Activated T-cell treated with anti-CD3 and anti-CD28 coated beads, Interleukin-2, amount 50 U/mL, for 72 hours (primary cell): ENCODE measurements at regions not wholly inside any gene's neighbourhood (a gene's known extent, or its start where the extent isn't known, plus 50 kb on each side); places are given as distances from the start of the nearest gene placed in this dataset.

Experiments
- ATAC-seq, 2 donors: fragments of 150-1000 bp; cut with Tn5 transposase; replicated peaks in 1 of 2; 2 replicates each; pipeline ENCODE4 v1.10.0; 2021; ENCODE audit warnings: moderate library complexity in 2 of 2, mild to moderate bottlenecking in 1 of 2
- DNase-seq, 2 donors: peaks; one replicate each; pipeline ENCODE4 v3.0.0; 2021 to 2022; ENCODE audit warnings: mixed read lengths in 1 of 2
- H3K27ac Mint-ChIP-seq: one replicate; pipeline ENCODE4 v1.8.0; 2022; ENCODE audit warnings: mild to moderate bottlenecking, moderate library complexity, mixed read lengths
- H3K27me3 Mint-ChIP-seq: one replicate; pipeline ENCODE4 v1.8.0; 2022; ENCODE audit warnings: low read depth, mixed read lengths
- H3K36me3 Mint-ChIP-seq, 2 donors: one replicate each; pipeline ENCODE4 v1.8.0; 2022; ENCODE audit warnings: mixed read lengths in 2 of 2, mild to moderate bottlenecking in 1 of 2; ENCODE audit not compliant: insufficient read depth in 2 of 2
- H3K4me1 Mint-ChIP-seq: one replicate; pipeline ENCODE4 v1.8.0; 2022; ENCODE audit warnings: low read depth, mixed read lengths
- H3K4me3 Mint-ChIP-seq, 2 donors: one replicate each; pipeline ENCODE4 v1.8.0; 2022; ENCODE audit warnings: mild to moderate bottlenecking in 2 of 2, mixed read lengths in 2 of 2, moderate library complexity in 2 of 2
- H3K9me3 Mint-ChIP-seq, 2 donors: one replicate each; pipeline ENCODE4 v1.8.0; 2022; ENCODE audit warnings: mixed read lengths in 2 of 2

- Mint-ChIP-seq H3K27ac (no peak overlapping the region), H3K4me3 (no peak overlapping the region), H3K9me3 (no peaks in the 10 kb centered on the region), H3K4me1 (no peaks in the 10 kb centered on the region), H3K36me3 (no peaks in the 10 kb centered on the region), H3K27me3 (no peaks in the 10 kb centered on the region)
- DNase-seq (no peak), ATAC-seq (no peak)
These were observed 88.2 kb upstream of the HK2 start for GRCh38 chr2:74745766-74746165.

GRCh38 chr2:74746480-74746879 lies 87.4 kb upstream of the HK2 start:
- Mint-ChIP-seq H3K27ac (no peak overlapping the region), H3K27me3 (no peaks in the 10 kb centered on the region), H3K9me3 (no peaks in the 10 kb centered on the region), H3K36me3 (no peaks in the 10 kb centered on the region), H3K4me1 (no peaks in the 10 kb centered on the region), H3K4me3 (no peak overlapping the region)
- ATAC-seq (no peak), DNase-seq (no peak)

- no peak for DNase-seq
- no peak overlapping the region for H3K4me3 Mint-ChIP-seq
- no peak for ATAC-seq
- H3K27ac Mint-ChIP-seq = no peak overlapping the region
- no peaks in the 10 kb centered on the region for H3K9me3 Mint-ChIP-seq
- H3K4me1 Mint-ChIP-seq = no peaks in the 10 kb centered on the region
- no peaks in the 10 kb centered on the region for H3K27me3 Mint-ChIP-seq
- no peaks in the 10 kb centered on the region for H3K36me3 Mint-ChIP-seq
These were observed 86.4 kb upstream of the HK2 start for GRCh38 chr2:74747411-74748080.

- H3K9me3 Mint-ChIP-seq = no peaks in the 10 kb centered on the region
- no peak overlapping the region for H3K27ac Mint-ChIP-seq
- no peak for ATAC-seq
- DNase-seq = no peak
- H3K36me3 Mint-ChIP-seq = no peaks in the 10 kb centered on the region
- no peaks in the 10 kb centered on the region for H3K4me1 Mint-ChIP-seq
- H3K27me3 Mint-ChIP-seq = no peaks in the 10 kb centered on the region
- no peak overlapping the region for H3K4me3 Mint-ChIP-seq
These were observed 85.3 kb upstream of the HK2 start for GRCh38 chr2:74748665-74749064.

- ATAC-seq = no peak
- H3K27ac Mint-ChIP-seq = no peak overlapping the region
- H3K36me3 Mint-ChIP-seq = no peaks in the 10 kb centered on the region
- no peaks in the 10 kb centered on the region for H3K9me3 Mint-ChIP-seq
- no peaks in the 10 kb centered on the region for H3K27me3 Mint-ChIP-seq
- no peak for DNase-seq
- H3K4me1 Mint-ChIP-seq = no peaks in the 10 kb centered on the region
- H3K4me3 Mint-ChIP-seq = no peak overlapping the region
These were observed 84.5 kb upstream of the HK2 start for GRCh38 chr2:74749432-74749831.

- Mint-ChIP-seq H3K4me1 (no peaks in the 10 kb centered on the region), H3K9me3 (peaks cover 2 to 5% of the 10 kb centered on the region in 2 donors), H3K27me3 (no peaks in the 10 kb centered on the region), H3K36me3 (peaks cover 4 to 6% of the 10 kb centered on the region in 2 donors), H3K27ac (no peak overlapping the region), H3K4me3 (no peak overlapping the region)
- DNase-seq (no peak), ATAC-seq (no peak)
These were observed 81.7 kb upstream of the HK2 start for GRCh38 chr2:74751981-74752851.

GRCh38 chr2:74755386-74755785 lies 78.5 kb upstream of the HK2 start:
- H3K4me1 Mint-ChIP-seq = no peaks in the 10 kb centered on the region
- no peaks in the 10 kb centered on the region for H3K27me3 Mint-ChIP-seq
- no peak overlapping the region for H3K27ac Mint-ChIP-seq
- peaks cover 4 to 6% of the 10 kb centered on the region in 2 donors for H3K36me3 Mint-ChIP-seq
- ATAC-seq (no peak), DNase-seq (no peak)
- no peak overlapping the region for H3K4me3 Mint-ChIP-seq
- peaks cover 4 to 5% of the 10 kb centered on the region in 2 donors for H3K9me3 Mint-ChIP-seq

- H3K9me3 Mint-ChIP-seq = peaks cover 4 to 5% of the 10 kb centered on the region in 2 donors
- peaks cover 4 to 6% of the 10 kb centered on the region in 2 donors for H3K36me3 Mint-ChIP-seq
- H3K27ac Mint-ChIP-seq = no peak overlapping the region
- no peaks in the 10 kb centered on the region for H3K4me1 Mint-ChIP-seq
- DNase-seq (no peak), ATAC-seq (no peak)
- H3K4me3 Mint-ChIP-seq = no peak overlapping the region
- H3K27me3 Mint-ChIP-seq = no peaks in the 10 kb centered on the region
These were observed 77.5 kb upstream of the HK2 start for GRCh38 chr2:74756356-74756890.

- peaks cover 4 to 6% of the 10 kb centered on the region in 2 donors for H3K36me3 Mint-ChIP-seq
- ATAC-seq (no peak), DNase-seq (no peak)
- H3K4me3 Mint-ChIP-seq = no peak overlapping the region
- peaks cover 4 to 5% of the 10 kb centered on the region in 2 donors for H3K9me3 Mint-ChIP-seq
- H3K27me3 Mint-ChIP-seq = no peaks in the 10 kb centered on the region
- peaks cover 13% of the 10 kb centered on the region for H3K4me1 Mint-ChIP-seq
- no peak overlapping the region for H3K27ac Mint-ChIP-seq
These were observed 73.9 kb upstream of the HK2 start for GRCh38 chr2:74759986-74760385.

- Mint-ChIP-seq H3K36me3 (peaks cover 2 to 6% of the 10 kb centered on the region in 2 donors), H3K27ac (no peak overlapping the region), H3K9me3 (peaks cover 3 to 4% of the 10 kb centered on the region in 2 donors), H3K4me1 (peaks cover 14% of the 10 kb centered on the region), H3K4me3 (no peak overlapping the region), H3K27me3 (no peaks in the 10 kb centered on the region)
- DNase-seq (no peak), ATAC-seq (no peak)
These were observed 72.9 kb upstream of the HK2 start for GRCh38 chr2:74760875-74761630.

- Mint-ChIP-seq H3K4me3 (no peak overlapping the region), H3K27ac (no peak overlapping the region), H3K36me3 (no peaks in the 10 kb centered on the region), H3K27me3 (no peaks in the 10 kb centered on the region), H3K9me3 (peaks cover 0 to 2% of the 10 kb centered on the region in 2 donors), H3K4me1 (peaks cover 14% of the 10 kb centered on the region)
- DNase-seq (no peak), ATAC-seq (no peak)
These were observed 71.1 kb upstream of the HK2 start for GRCh38 chr2:74762789-74763188.

GRCh38 chr2:74763962-74764428 lies 69.9 kb upstream of the HK2 start:
- peaks cover 14% of the 10 kb centered on the region for H3K4me1 Mint-ChIP-seq
- H3K27ac Mint-ChIP-seq = no peak overlapping the region
- no peaks in the 10 kb centered on the region for H3K36me3 Mint-ChIP-seq
- H3K9me3 Mint-ChIP-seq = no peaks in the 10 kb centered on the region
- H3K27me3 Mint-ChIP-seq = no peaks in the 10 kb centered on the region
- no peak overlapping the region for H3K4me3 Mint-ChIP-seq
- no peak for ATAC-seq
- no peak for DNase-seq
